Fibroblast of skin of abdomen (primary cell): ENCODE measurements at regions not wholly inside any gene's neighbourhood (a gene's known extent, or its start where the extent isn't known, plus 50 kb on each side); places are given as distances from the start of the nearest gene placed in this dataset.
"Not testable (repeated sequence)": the region's sequence is repeated elsewhere in the genome, so short reads cannot be mapped to it uniquely, and the experiment has no call there.

Experiments used
- DNase-seq: peaks from one replicate; pipeline ENCODE4 v3.0.0-alpha.2; 2013

DNA sequence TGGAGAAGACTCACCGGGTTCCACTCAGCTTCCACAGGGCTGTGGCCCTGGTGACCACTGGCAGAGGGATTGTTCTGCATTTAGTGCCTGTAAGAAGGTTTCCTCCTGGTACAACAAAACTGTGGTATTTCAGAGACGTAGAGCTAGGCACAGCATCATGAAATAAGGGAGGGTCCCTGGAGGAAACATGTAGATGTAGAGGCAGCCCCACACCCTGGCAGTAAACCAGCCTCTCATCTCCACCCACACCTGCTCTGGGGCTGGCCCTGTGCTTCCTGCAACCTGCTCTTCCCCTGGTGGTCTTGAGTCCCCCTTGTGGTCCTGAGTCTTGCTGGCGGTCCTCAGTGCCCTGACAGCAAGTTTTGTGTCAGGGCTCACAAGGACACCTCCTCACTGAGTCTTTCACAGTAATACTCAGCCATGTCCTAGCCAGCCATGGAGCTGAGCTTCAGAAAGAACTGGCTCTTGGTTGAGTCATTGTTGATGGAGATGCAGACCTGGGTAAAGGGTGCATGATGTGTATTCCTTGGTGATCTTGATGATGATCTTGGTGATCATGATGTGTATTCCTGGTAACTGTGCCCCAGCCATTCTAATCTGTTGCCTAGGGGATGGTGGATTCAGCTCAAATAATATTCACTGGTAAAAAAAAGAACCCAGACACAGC is 121.8 kb downstream of the OR4M2 start:
- not testable (repeated sequence) for DNase-seq

DNA sequence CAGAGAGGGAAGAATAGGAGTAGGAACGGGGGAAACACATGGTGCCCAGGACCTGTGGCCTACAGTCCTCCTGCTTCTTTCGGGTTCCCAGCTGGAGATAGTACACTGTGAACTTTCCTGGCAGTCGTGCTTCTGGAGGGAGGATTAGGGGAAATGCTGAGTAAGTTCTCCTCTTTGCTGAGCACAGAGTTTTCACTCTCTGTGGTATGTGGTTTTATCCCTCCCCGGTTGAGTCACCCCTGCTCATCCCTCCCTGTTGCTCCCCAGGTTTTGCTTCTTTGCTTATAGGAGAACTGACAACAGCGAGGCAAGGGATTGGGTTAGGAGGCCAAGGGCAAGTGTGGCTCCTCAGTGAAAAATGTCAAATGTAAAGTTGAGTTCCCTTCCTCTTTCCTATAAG is 122.9 kb downstream of the OR4M2 start:
- DNase-seq, result not testable (repeated sequence)

DNA sequence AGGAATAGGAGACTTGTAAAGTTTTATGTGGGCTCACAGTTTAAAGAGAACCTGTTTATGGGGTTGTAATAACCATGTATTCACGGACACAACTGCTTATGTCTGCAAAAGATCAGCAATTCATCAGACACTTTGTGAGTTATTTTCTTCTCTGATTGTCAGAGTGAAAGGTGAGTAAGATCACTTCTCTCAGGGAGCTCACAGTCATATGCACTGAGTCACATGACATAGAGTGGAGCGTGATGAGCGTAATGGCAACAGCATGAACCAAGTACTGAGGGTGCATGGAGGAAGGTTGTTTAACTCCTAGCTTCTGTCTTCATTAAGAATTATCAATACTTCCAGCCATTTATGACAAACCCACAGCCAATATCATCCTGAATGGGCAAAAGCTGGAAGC is 128.8 kb downstream of the OR4M2 start:
- not testable (repeated sequence) for DNase-seq

DNA sequence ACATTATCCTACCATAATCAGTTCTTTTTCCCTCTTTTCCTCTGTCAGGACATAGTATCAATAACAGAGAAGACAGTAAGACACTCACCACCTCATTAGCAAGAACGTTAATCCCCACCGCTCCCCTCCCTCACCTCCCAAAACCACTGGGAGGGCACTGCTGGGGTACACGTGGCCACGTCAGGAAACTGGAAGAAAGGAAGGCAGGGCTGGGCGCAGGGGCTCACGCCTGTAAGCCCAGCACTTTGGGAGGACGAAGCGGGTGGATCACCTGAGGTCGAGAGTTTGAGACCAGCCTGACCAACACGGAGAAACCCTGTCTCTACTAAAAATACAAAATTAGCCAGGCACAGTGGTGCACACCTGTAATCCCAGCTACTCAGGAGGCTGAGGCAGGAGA is 142.3 kb downstream of the OR4M2 start:
- not testable (repeated sequence) for DNase-seq

DNA sequence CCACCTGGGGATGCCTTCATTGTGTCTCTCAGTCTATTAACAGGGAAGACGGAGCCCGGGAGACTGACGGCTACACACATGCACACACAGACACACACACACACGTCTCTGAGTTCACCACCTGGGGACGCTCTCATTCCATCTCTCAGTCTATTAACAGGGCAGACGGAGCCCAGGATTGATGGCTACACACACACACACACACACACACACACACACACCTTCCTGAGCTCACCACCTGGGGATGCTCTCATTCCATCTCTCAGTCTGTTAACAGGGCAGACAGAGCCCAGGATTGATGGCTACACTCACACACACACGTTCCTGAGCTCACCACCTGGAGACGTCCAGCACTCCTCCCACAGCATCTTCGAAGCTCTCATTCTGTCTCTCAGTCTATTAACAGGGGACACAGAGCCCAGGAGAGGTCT is 143.9 kb downstream of the OR4M2 start:
- DNase-seq, result no peak

DNA sequence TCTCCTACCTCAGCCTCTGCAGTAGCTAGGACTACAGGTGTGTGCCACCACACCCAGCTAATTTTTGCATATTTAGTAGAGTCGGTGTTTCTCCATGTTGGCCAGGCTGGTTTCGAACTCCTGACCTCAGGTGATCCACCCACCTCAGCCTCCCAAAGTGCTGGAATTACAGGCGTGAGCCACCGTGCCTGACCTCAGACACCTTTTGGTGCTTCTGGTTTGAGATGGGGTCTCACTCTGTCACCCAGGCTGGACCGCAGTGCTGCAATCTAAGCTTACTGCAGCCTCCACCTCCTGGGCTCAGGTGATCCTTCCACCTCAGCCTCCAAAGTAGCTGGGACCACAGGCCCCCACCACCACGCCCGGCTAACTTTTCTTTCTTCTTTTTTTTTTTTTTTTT is 144.6 kb downstream of the OR4M2 start:
- DNase-seq, result not testable (repeated sequence)

DNA sequence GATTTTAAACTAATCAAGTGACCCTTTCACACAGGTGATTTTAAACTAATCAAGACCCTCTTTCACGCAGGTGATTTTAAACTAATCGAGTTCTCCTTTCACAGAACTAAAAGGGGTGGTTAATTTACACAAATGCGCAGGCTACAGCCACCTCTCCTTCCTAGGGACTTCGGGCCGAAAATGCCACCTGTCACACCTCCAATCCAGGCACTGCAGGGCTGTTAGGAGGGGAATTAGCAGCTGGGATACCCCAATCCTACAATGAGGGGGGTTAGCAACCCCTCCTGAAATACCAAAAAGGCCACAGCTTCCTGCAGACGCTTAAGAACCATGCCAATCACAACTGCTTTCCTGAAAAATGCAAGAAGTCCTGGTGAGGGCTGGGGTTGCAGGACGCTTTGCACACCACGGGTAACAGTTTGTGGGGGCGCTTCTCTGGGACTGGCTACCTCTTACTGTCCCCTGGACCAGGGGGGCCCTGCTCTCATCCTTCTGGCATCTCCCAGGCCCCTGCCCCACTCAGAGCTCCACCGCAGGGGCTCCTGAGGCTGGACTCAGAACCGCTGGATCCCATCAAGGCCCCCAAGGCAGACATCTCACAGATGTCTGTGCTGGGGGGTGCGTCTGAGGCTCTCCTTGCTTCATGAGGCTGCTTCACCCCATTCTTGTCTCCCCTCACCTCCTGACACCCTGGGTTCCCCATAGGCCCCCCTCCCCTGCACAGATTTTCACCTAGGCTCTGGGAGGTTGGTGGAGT is 145.9 kb downstream of the OR4M2 start:
- DNase-seq, result no peak

DNA sequence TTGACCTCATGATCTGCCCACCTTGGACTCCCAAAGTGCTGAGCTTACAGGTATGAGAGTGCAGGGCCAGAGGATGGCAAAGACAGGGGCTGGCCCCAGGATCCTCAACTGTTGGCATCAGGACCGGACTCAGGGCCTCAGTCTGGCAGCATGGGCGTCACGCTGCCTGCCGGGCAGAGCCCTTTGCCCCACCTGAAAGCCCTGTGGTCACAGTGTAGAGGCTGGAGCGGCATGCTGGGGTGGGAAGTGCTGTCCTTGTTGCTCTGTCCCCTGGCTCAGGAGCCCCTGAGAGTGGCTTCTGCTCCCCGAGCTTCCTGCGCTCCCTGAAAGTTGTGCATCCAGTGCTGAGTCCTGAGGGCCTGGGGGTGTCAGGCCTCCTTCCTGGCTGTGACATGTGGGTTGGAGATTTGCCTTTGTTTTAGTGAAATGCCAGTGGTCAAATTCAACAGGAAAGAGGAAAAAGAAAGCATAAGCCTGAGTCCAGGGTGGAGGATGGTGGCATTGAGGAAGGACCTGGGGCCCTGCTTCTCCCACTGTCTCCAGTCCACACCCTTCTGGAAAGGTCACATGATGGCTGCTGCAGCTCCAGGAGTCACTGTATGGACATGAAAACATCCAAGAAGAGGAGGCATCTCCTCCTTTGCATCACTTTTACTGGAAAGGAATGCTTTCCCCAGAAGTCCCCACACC is 147.2 kb downstream of the OR4M2 start:
- DNase-seq, result no peak

DNA sequence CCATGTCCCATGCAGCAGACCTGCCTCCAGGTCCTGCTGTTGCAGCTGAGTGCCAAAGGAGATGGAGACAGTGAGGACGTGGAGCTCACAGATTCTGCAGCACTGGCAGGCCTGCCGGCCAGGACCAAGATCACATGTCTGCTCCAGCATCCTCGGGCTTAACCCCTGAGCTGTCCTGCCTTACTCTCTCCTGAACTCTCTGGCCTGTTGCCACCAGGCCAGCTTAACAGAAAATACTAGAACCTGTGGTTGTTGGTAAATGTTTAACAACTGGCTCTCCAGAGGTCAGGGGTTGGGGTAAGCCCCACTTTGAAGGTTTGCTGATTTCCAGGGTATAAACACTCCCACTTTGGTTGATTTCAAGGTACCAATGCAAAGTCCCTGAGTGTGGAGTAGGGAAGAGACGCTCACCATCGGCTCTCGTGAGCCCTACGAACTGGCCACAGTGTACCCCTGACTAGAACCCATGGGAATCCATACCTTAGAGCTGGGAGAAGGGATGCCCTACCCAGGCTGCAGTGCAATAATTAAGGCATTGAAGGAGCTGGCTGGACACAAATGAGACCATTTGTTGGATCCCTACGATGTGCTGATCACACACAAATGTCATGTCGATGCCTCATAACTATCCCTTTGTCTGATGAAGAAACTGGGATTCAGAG is 147.9 kb downstream of the OR4M2 start:
- DNase-seq, result no peak

DNA sequence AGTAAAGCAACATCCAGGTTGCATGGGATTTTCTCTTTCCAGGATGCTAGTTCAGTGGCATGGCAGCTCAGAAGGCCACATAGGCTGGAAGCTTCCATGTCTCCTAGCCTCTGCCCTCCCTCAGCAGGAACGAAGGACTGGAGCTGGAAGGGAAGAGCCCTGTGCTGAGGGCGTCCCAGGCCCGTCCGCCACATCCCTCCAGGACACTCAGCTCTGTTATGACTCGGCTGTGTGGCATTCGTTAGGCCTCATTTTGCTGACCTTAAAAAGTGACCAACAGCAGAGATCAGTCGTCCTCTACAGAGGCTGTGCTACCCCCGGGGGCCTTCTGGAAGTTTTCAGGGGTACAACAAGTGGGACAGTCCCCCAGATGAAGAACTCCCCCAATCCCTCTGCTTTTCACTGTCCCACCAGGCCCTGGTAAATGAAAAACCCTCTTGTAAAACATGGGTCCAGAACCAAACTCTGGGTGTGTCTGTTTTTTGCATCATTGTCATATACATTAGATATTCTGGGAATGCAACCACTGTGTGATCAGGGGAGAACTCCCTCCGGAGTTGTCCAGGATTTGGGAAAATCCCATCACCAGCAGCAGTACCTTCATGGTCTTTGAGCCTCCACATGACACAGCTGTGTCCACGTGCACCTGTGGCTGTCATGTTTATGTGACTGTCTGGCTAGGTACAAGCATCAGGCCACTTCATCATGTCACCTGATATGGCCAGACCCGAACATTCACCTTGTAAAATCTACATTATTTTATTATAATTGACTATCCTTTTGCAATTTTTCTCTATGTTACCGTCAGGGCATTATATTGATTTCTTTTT is 149.9 kb downstream of the OR4M2 start:
- DNase-seq, result no peak

DNA sequence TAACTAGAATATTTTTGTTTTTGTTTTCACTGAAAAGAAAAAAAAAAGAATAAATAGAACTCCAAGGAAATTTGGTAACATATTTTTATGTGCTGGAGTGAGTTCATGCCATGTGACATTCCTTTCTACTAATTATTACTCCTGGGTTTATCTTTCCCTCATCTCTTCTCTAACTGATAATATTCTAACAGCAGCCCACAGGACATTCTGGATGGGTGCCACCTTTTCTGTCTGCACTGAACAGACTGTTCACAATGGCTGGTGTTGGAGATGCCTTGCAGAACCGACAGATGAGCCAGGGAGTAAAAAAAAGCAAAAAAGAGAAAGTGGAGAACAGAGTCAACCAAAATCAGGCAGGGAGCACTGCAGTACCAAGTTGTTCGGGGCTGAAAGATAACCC is 151.3 kb downstream of the OR4M2 start:
- DNase-seq, result no peak

DNA sequence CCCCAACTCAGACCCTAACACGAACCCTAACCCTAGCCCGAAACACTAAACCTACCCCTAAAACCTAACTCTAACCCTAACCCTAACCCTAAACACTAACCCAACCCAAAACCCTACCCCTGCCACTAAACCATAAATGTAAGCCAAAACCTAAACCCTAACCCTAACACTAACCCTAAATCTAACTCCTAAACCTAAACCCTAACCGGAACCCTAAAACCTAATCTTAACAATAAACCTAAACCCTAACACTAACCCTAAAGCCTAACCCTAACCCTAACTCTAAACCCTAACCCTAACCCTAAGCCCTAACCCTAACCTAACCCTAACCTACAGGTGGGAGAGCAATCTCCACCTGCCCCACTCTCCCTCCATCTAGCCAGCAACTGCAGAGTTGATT is 152.3 kb downstream of the OR4M2 start:
- no peak for DNase-seq

DNA sequence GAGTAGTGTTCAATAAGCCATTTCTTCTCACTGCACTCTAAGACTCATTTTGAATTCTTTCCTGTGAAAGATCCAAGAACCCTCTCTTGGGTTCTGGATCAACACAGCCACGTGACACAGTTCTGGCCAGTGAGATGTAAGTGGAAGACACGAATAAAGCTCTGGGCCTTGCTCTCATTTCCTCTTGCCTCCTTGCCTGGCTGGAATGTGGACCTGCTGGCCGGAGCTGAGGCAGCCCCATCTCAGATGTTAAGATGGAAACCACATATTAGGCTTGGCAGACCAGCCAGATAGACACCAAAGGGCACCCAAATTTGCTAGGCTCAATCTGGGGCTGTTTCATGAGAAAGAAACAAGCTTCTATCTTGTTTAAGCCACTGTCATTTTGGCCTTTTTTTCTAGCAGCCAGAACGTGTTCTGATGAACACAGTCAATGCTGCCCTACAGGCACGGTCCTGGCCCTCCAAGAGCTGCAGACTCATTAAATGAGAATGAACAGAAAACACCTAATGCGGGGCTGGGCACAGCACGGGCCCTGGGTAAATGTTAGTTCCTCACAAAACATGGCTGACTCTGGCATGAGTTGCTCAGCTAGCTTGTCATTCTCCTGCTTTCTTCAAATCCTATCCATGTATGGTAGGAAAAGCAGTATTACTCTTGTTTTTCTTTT is 155.1 kb downstream of the OR4M2 start:
- not testable (repeated sequence) for DNase-seq

DNA sequence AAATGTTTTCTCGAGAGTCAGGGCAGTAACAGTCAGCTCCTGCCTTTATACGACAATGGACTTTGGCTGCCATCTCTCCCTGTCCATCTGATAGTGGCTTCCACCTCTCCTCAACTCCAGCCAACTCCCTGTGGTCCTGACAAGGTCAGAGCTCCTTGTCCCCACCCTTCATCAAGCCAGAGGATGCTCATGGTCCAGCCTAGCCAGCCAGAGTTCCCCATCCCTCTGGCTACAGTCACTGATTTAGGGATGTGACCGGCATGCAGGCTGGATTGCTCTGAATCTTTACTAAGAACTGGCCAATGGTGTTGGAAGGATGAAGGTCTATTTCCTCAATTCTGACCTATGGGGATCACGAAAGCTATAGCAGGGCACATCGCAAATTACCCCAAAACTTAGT is 156.1 kb downstream of the OR4M2 start:
- DNase-seq, result no peak

DNA sequence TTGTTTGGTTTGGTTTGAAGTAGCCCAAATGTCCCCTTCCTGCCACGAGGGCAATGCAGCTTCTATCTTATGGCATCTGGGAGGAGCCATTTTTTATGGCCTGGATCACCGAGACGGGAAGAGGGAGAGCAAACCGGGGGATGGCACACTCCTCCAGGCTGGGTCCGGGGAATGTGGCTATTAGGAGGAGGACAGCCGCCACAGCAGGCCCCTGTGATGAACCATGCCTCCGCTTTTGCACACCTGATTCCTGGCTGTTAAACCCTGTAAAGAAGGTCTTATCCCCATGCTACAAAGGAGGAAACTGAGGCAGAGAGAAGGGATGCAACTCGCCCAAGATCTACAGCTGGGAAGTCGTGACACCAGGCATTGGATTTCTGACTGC is 157.6 kb downstream of the OR4M2 start:
- no peak for DNase-seq

DNA sequence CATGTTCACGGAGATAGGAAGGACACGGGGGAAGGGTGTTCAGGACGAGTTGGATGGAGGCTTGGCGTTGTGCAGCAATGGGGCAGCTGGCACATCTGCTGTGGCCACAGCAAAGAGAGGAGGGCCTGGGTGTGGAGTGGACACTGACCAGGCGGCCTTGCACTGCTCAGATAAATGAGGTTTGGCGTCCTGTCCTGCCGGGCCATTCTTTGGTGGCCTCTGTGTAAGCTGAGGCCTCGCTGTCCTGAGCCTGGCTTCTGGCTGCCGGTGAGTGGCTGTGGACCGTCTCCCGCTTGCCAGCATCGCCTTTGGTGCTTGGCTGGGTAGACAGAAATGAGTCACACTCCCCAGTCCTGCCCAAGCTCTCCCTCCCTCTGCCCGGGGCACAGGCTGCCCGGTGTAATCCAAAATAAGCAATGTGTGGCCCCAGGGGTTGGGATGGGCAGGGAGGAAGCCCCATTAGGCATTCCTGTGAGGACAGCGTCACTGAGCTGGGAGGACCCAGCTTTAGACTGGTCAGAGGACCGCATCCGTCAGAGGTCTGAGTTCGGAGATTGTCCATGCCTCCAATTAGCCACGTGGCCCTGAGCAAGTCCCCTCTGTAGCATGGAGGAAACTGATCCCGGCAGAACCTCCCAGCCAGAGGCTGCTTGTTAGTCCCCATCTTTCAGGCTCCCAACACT is 158.1 kb downstream of the OR4M2 start:
- DNase-seq, result not testable (repeated sequence)

DNA sequence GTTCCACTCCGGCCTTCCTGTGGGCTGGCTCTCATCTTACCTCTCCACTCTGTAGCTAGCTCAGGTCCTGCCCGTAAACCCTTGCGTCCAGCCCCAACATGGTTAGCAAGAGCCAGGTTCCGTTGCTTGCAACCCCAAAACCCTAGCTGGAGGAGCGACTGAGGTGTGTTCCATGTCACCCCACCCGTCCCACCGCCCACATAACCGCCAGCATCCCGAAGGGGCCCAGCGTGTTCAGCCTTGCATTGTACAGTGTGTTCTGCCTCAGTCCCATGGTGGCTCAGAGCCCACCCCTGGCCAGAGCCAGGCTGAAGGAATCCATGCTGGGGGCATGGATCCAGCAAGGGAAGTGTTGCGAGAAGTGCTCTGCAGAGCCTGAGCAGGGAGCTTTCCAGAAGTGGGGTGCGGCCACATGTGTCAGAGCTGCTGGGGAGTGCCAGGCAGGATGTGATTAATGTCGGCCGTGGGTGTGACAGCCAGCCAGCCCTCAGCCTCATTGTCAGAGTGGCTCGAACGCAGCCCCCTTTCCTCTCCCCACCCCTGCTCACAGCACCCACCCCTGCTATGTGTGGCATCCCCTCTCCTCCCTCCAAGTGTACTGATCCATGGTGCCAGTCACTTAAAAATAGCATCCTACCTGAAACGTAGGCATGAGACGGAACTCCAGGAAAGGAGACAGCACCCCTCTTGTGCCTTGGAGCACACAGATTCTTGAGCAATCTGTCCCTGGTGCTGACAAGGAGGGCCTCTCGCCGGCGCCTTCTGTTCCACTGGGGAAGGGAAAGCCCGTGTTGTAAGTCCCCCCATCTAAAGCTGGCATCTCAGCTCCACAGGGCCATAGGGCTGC is 158.9 kb downstream of the OR4M2 start:
- not testable (repeated sequence) for DNase-seq

DNA sequence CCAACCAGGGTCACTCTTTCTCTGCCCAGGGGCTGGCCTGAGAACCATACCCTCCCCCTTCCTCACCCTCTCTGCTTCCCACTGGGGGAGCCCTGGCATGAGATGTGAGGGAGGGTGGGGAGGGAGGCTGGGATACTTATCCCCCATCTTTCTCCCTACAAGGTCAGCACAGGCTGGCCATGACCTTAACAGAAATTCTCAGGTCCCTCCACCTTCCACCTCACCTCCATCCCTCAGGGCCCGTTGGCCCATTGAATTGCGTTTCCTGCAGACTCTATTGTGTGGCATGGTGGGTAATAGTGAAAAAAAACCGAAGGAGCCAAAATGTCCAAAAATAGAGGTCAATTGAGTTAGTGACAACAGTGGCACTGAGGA is 159.5 kb downstream of the OR4M2 start:
- DNase-seq, result no peak

DNA sequence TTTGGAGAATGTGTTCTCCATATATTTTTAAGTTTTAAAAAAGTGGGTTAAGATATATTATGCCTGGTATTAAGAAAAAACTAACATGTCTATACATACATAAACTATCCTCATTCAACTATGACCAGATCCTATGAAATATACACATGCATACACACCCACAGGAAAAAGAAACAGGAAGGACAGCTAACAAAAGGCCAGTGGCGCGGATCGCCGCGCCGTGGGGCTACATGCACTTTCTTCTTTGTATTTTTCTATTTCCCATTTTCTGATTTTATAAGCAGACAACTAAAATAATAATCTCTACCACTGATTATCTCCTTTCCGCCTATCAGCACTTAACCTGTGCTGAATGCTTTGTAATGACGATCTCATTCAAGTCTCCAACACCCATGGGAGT is 160.1 kb downstream of the OR4M2 start:
- no peak for DNase-seq

DNA sequence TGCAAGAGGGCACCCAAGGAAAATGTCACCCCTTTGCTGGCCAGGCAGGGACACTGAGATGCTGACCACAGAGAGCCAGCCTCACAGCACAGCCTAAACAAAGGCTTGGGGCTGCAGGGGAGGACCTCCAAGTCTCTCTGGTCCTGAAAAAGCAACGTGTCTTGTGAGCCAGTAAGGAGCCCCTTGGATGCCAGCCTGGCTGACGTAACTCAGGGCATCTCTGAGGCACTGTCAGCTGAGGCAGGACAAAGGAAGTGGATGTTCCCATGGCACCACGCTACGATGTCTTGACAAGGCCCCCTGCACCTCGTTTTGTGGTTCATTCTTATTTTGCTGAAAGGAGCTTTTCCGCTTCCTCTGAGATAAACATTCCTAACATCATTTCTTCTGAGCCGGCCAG is 160.7 kb downstream of the OR4M2 start:
- no peak for DNase-seq
